BLaER1 (cell line): ENCODE measurements at regions not wholly inside any gene's neighbourhood (a gene's known extent, or its start where the extent isn't known, plus 50 kb on each side); places are given as distances from the start of the nearest gene placed in this dataset.

Experiments used
- H3K27ac ChIP-seq: shearing (Covaris generic); formaldehyde crosslinking; 2 replicates; pipeline ENCODE4 v1.8.1; 2022
- H3K27me3 ChIP-seq: shearing (Covaris generic); formaldehyde crosslinking; 2 replicates; pipeline ENCODE4 v1.8.1; 2022
- H3K36me3 ChIP-seq: shearing (Covaris generic); formaldehyde crosslinking; 2 replicates; pipeline ENCODE4 v1.8.1; 2022
- H3K4me1 ChIP-seq: shearing (Covaris generic); formaldehyde crosslinking; 2 replicates; pipeline ENCODE4 v1.8.1; 2022
- H3K4me2 ChIP-seq: shearing (Covaris generic); formaldehyde crosslinking; 2 replicates; pipeline ENCODE4 v1.8.1; 2022
- H3K4me3 ChIP-seq: shearing (Covaris generic); formaldehyde crosslinking; 2 replicates; pipeline ENCODE4 v1.8.1; 2022
- H3K9ac ChIP-seq: shearing (Covaris generic); formaldehyde crosslinking; 2 replicates; pipeline ENCODE4 v1.8.1; 2022
- H3K9me3 ChIP-seq: shearing (Covaris generic); formaldehyde crosslinking; 2 replicates; pipeline ENCODE4 v1.8.1; 2022
- H4K20me1 ChIP-seq: shearing (Covaris generic); formaldehyde crosslinking; 2 replicates; pipeline ENCODE4 v1.8.1; 2022
- Cebpa-rat ChIP-seq: shearing (Covaris generic); IDR thresholded peaks from 2 replicates; pipeline ENCODE4 v1.8.1; 2022

DNA sequence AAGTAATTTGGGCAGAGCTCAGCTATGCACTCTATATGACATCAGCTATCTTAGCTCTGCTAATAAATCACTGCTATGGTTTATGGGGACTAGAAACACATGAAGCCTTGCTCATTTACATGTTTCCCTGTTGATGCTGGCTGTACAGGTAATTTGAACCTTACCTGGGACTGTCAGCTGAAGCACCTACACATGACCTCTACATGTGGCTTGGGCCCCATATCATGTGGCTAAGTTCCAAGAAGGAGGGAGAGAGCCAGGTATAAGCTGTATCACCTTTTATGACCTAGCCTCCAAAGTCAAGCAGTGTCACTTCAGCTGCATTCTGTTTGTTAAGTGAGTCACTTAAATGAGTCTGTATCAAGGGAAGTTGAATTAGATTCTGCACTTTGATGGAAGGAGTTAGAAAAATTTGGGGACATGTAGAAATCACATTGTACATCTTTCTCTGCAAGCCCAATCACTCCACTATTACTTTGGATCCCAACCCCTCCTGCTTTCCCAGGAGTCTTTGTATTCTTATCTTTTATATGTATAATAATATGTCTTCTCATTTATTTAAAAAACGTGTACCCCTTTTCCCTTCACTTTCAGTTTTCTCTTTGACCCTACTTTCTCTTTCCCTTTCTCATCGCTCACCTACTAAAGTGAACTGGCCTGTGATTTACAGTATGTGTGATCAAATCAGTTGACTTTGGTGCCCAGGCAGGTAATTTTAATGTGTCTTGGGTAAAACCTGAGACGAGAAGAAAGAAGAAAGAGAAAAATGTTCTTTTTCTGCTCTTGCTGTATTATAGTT is 53.4 kb upstream of the PRKACB start:
- no peak overlapping the region for H3K9ac ChIP-seq
- TF ChIP-seq Cebpa-rat, result no peak
- no peaks in the 10 kb centered on the region for H3K27me3 ChIP-seq
- H4K20me1 ChIP-seq, result no peaks in the 10 kb centered on the region
- no peak overlapping the region for H3K4me3 ChIP-seq
- H3K36me3 ChIP-seq, result no peaks in the 10 kb centered on the region
- no peak overlapping the region for H3K4me2 ChIP-seq
- no peak overlapping the region for H3K27ac ChIP-seq
- no peaks in the 10 kb centered on the region for H3K9me3 ChIP-seq
- H3K4me1 ChIP-seq, result no peaks in the 10 kb centered on the region

DNA sequence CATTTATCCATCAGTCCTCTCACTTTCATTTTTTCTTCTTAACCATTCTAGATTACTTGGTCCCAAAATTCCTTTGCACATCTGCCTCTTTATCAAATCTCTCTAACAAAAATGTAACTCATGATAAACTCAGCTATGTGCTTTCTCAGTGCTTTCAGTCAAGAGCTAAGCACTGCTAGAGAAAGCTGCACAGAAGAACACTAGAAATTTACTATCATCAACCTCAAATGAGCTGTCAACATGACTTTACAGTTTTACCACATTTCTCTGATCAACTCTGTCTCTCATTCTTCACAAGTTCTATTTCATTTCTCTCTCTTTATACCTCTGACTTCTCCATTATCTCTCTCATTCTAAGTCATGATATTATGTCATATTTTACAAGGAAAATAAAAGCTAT is 54.2 kb upstream of the PRKACB start:
- Histone ChIP-seq H3K9me3 (no peaks in the 10 kb centered on the region), H3K4me2 (no peak overlapping the region), H3K27ac (no peak overlapping the region), H4K20me1 (no peaks in the 10 kb centered on the region), H3K27me3 (no peaks in the 10 kb centered on the region), H3K4me3 (no peak overlapping the region), H3K4me1 (no peaks in the 10 kb centered on the region), H3K36me3 (no peaks in the 10 kb centered on the region), H3K9ac (no peak overlapping the region)
- no peak for TF ChIP-seq Cebpa-rat

DNA sequence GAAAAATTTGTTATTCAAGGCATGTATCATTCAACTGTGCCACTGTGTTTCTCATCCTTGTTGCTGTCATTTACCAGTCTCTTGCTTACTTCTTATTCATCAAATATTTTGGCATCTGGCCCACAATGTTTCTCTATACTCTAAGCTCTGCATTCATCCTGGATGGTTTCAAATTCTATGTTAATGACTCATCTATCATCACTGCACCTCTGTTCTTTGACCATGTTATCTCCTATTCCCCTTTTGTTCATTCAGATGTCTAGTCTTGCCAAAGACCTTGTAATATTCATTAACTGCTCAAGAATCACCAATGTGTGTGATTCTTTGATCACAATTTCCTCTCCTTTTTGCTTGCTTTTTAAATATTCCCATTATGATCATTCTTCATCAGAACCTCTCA is 54.6 kb upstream of the PRKACB start:
- no peak for TF ChIP-seq Cebpa-rat
- no peaks in the 10 kb centered on the region for H3K36me3 ChIP-seq
- H4K20me1 ChIP-seq, result no peaks in the 10 kb centered on the region
- H3K4me1 ChIP-seq, result no peaks in the 10 kb centered on the region
- no peak overlapping the region for H3K9ac ChIP-seq
- no peak overlapping the region for H3K27ac ChIP-seq
- no peaks in the 10 kb centered on the region for H3K27me3 ChIP-seq
- H3K4me3 ChIP-seq, result no peak overlapping the region
- H3K9me3 ChIP-seq, result no peaks in the 10 kb centered on the region
- H3K4me2 ChIP-seq, result no peak overlapping the region

DNA sequence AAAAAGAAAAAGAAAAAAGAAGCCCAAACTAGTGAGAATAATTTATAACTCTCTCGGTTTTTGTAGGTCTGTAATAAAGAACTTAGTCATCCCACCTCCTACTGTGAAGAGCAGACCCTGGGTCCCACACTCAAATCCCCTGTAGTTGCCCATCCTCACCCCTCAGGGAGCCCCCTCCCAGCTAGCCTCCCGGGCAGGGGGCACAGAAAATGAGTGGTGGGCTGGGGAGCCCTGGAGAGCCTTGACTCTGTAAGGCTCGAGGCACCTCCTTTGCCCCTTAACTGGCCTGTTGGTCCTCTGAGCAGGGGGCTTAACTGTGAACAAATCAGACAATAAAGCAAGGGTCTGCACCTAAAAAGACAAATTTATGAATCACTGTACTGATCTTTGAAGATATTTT is 57.5 kb upstream of the PRKACB start:
- no peaks in the 10 kb centered on the region for H3K27me3 ChIP-seq
- H3K4me3 ChIP-seq, result no peak overlapping the region
- no peaks in the 10 kb centered on the region for H3K9me3 ChIP-seq
- TF ChIP-seq Cebpa-rat, result no peak
- no peak overlapping the region for H3K4me2 ChIP-seq
- no peak overlapping the region for H3K9ac ChIP-seq
- H3K36me3 ChIP-seq, result no peaks in the 10 kb centered on the region
- no peak overlapping the region for H3K27ac ChIP-seq
- no peaks in the 10 kb centered on the region for H4K20me1 ChIP-seq
- no peaks in the 10 kb centered on the region for H3K4me1 ChIP-seq

DNA sequence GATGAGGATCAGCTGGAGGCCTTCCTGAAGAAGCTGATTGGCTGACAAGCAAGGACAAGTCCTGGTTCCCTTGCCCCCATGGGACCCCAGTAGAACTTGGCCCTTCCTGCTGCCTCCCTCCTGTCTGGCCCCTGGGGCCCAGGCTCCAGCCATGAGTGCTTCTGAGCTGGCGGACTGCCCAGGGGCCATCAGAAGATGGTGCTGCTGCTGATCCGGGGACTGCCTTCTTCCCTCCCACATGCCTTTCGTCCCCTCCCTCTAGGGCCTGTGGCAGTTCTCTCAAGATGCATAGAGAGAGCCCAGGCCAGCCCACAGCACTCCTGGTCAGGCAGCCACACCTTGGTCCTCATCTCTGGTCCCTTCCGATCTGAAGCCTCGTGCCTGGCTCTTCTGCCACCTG is 57.9 kb upstream of the PRKACB start:
- no peaks in the 10 kb centered on the region for H3K4me1 ChIP-seq
- no peak overlapping the region for H3K27ac ChIP-seq
- H3K9ac ChIP-seq, result no peak overlapping the region
- H3K9me3 ChIP-seq, result no peaks in the 10 kb centered on the region
- no peaks in the 10 kb centered on the region for H3K27me3 ChIP-seq
- no peak overlapping the region for H3K4me3 ChIP-seq
- H3K4me2 ChIP-seq, result no peak overlapping the region
- no peak for TF ChIP-seq Cebpa-rat
- no peaks in the 10 kb centered on the region for H3K36me3 ChIP-seq
- H4K20me1 ChIP-seq, result no peaks in the 10 kb centered on the region

DNA sequence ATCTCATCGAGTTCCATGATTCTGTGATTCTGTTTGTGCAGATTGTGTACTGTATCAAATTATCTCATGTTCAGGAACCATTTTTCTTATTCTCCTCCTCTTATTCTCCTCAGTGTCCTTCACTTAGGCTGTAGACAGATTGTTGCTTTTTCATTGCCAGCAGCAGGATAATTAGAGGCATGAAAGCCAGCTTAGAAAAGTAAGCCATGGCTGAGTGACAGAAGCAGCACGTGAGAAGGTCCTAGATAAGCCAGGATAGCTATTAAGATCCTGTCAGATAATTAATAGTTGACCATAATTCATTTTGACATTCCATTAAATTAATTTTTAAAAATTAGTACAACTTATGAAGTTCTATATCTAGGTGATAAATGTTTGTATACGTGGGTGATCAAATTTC is 60.8 kb upstream of the PRKACB start:
- no peak for TF ChIP-seq Cebpa-rat
- H3K36me3 ChIP-seq, result no peaks in the 10 kb centered on the region
- H3K4me1 ChIP-seq, result no peaks in the 10 kb centered on the region
- no peak overlapping the region for H3K9ac ChIP-seq
- H3K9me3 ChIP-seq, result peaks cover 3% of the 10 kb centered on the region
- H4K20me1 ChIP-seq, result no peaks in the 10 kb centered on the region
- no peak overlapping the region for H3K4me2 ChIP-seq
- no peak overlapping the region for H3K4me3 ChIP-seq
- H3K27me3 ChIP-seq, result no peaks in the 10 kb centered on the region
- no peak overlapping the region for H3K27ac ChIP-seq

DNA sequence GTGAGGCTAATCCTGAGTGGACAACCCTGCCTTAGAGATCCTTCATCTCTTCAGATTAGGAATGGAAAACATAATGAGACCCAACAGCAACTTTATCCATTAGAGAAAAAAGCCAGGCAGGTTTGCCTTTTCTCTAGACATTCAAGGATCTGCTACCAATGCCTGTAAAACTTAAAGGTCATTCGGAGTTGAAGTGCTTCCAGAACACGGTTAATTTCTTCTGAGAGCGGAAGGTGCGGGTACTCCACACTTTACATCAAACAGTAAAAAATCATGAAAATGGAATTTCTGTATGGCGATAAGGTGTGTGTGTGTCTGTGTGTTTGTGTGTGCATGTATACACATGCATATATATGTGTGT is 65.2 kb upstream of the PRKACB start:
- H3K9ac ChIP-seq, result peak overlapping the region; percentile 79; the same call in 1 of the 2 replicates
- no peaks in the 10 kb centered on the region for H4K20me1 ChIP-seq
- H3K4me3 ChIP-seq, result peak overlapping the region; percentile 76
- H3K9me3 ChIP-seq, result peaks cover 14% of the 10 kb centered on the region
- no peaks in the 10 kb centered on the region for H3K27me3 ChIP-seq
- H3K4me1 ChIP-seq, result no peaks in the 10 kb centered on the region
- no peak for TF ChIP-seq Cebpa-rat
- peak overlapping the region; percentile 66 for H3K4me2 ChIP-seq
- no peak overlapping the region for H3K27ac ChIP-seq
- no peaks in the 10 kb centered on the region for H3K36me3 ChIP-seq

DNA sequence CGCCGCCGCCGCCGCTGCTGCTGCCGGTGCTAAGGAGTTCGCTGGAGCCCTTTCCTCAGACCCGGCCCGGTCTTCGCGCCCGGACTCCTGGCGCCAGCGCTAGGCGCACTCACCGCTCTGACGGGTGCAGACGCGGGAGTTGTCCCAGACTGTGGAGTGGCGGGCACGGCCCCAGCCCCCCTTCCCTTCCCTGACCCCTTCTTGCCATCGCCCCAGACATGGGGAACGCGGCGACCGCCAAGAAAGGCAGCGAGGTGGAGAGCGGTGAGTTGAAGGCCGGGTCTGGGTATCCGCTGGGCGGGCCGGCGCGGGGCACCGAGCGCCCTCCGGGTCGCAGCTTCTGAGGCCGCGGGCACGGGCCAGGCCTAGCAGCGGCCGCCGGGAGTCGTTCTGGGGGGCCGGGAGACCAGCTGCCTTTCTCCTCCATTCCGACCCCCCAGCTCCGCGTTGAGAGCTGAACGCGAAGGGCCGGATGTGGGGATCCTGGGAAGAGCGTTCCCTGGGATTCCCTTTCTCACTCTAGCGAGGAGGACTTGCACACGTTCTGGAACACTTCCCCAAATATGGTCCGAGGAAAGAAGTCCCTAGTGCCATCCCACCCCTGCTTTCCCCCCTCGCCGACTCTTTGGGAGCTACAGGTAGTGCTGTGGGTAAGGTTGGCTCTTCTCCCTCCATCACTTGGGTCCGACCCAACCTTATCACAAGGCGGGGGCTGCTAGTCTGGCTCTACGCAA is 65.8 kb upstream of the PRKACB start:
- Histone ChIP-seq H3K9ac (peak overlapping the region; percentile 79), H3K4me2 (peak overlapping the region; percentile 66), H3K9me3 (peaks cover 14% of the 10 kb centered on the region), H3K4me1 (no peaks in the 10 kb centered on the region), H3K4me3 (peak overlapping the region; percentile 76), H3K36me3 (no peaks in the 10 kb centered on the region), H3K27me3 (no peaks in the 10 kb centered on the region), H3K27ac (peak overlapping the region; percentile 54), H4K20me1 (no peaks in the 10 kb centered on the region)
- no peak for TF ChIP-seq Cebpa-rat

DNA sequence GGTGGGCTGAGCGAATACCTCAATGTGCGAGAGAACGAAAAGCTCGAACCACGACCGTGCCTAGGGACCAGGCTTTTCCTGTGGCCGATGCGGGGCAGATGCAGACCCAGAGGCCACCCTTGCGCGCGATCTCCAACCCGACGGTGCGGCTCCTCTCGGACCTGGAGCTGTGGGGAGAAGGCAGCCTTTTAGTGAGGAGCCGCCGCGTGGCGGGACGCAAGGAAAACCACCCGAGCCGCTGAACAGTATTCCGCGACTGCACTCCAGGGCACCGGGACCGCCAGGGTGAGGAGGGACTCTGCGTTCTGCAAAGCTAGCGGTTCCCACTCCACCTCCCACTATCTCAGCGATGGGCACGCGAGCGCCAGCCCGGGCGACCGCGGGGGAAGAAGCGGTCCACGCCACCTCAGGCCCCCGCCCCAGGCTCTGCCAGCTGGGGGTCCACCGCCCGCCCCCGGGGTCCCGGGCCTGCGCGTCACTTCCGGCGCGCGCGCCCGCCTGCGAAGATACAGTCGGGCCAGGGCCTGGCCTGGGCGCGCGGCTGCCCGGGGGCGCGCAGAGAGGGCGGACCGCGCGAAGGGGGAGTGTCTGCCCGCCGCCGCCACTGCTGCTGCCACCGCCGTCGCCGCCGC is 66.5 kb upstream of the PRKACB start:
- peak overlapping the region; percentile 76 for H3K4me3 ChIP-seq

DNA sequence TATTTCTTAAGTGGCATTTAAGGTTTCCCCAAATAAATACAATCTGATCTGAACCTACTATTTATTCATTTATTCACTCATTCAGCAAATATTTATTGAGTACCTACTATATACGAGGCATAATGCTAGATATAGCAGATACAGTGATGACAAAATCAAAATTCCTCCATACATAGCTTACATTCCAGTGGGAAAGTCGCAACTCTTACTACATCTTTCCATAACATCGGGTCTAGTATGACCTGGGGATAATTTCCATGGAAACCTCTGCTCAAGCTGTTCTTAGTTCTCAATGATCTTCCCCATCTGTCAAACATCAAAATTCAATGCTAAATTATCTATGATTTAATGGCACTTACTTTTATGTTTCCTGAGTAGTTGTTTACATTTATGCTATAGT is 70.8 kb upstream of the PRKACB start:
- H3K9ac ChIP-seq, result no peak overlapping the region
- no peak for TF ChIP-seq Cebpa-rat
- no peaks in the 10 kb centered on the region for H3K4me1 ChIP-seq
- no peak overlapping the region for H3K27ac ChIP-seq
- no peaks in the 10 kb centered on the region for H4K20me1 ChIP-seq
- H3K27me3 ChIP-seq, result no peaks in the 10 kb centered on the region
- H3K4me2 ChIP-seq, result no peak overlapping the region
- H3K9me3 ChIP-seq, result peaks cover 31% of the 10 kb centered on the region
- H3K4me3 ChIP-seq, result no peak overlapping the region
- no peaks in the 10 kb centered on the region for H3K36me3 ChIP-seq

More for the DNA sequence above, 66.5 kb upstream of the PRKACB start:
- H3K4me1 ChIP-seq, result no peaks in the 10 kb centered on the region
- H3K36me3 ChIP-seq, result no peaks in the 10 kb centered on the region
- TF ChIP-seq Cebpa-rat, result no peak
- H3K9ac ChIP-seq, result peak overlapping the region; percentile 79
- no peaks in the 10 kb centered on the region for H4K20me1 ChIP-seq
- H3K4me2 ChIP-seq, result peak overlapping the region; percentile 66
- H3K27ac ChIP-seq, result peak overlapping the region; percentile 54
- H3K9me3 ChIP-seq, result peaks cover 14% of the 10 kb centered on the region
- no peaks in the 10 kb centered on the region for H3K27me3 ChIP-seq
